Thyroid gland (tissue), 4 donors: ENCODE measurements at regions not wholly inside any gene's neighbourhood (a gene's known extent, or its start where the extent isn't known, plus 50 kb on each side); places are given as distances from the start of the nearest gene placed in this dataset.

Experiments used
- POLR2A ChIP-seq, 2 donors: fragments of 450-650 bp; IDR thresholded peaks; one replicate each; pipeline ENCODE4 v1.6.1; 2017; ENCODE audit warnings: antibody characterized with exemption in 2 of 2, mild to moderate bottlenecking in 2 of 2, moderate library complexity in 1 of 2
- TF ChIP-seq, protein P1 (sequence below), 6 experiments: fragments of 200-600 bp in 3 of 6; fragments of 450-650 bp in 3 of 6; sonication (generic) in 3 of 6; IDR thresholded peaks; one replicate each; pipeline ENCODE4 v1.5.1; 2016 to 2019; ENCODE audit warnings: antibody characterized with exemption in 6 of 6, mild to moderate bottlenecking in 2 of 6, inconsistent platforms in 1 of 6, moderate library complexity in 1 of 6

DNA sequence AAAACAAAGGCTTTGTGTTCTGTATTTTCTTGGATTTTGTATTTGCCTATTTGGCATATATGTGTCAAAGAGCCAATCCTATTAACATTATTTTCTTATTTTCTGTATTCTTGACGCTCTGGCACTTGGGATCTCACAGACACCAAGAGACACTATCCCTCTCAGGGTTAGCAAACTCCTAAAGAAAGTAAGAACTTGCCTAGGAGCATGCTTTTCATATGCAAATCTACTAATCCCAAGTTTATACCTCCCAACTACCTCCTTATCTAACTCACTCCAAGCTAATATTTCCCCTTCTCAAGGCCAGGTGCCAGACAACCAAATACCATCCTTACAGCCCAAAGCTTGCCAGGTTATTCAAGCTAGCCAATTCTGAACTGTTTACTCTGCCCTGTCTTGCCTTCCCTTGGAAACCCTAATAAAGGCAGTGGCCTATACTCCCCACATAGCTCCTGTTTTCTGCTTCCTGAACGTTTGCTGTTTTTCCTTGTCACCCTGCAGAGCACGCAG, 455.4 kb upstream of the ANO3 start:
- TF ChIP-seq, protein P1, sequence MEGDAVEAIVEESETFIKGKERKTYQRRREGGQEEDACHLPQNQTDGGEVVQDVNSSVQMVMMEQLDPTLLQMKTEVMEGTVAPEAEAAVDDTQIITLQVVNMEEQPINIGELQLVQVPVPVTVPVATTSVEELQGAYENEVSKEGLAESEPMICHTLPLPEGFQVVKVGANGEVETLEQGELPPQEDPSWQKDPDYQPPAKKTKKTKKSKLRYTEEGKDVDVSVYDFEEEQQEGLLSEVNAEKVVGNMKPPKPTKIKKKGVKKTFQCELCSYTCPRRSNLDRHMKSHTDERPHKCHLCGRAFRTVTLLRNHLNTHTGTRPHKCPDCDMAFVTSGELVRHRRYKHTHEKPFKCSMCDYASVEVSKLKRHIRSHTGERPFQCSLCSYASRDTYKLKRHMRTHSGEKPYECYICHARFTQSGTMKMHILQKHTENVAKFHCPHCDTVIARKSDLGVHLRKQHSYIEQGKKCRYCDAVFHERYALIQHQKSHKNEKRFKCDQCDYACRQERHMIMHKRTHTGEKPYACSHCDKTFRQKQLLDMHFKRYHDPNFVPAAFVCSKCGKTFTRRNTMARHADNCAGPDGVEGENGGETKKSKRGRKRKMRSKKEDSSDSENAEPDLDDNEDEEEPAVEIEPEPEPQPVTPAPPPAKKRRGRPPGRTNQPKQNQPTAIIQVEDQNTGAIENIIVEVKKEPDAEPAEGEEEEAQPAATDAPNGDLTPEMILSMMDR (IDR thresholded peaks at IDR 0.05), result no peak
- no peak for TF ChIP-seq POLR2A (IDR thresholded peaks at IDR 0.05)
